HEK293T (cell line): ENCODE measurements at regions not wholly inside any gene's neighbourhood (a gene's known extent, or its start where the extent isn't known, plus 50 kb on each side); places are given as distances from the start of the nearest gene placed in this dataset.
"Not testable (repeated sequence)": the region's sequence is repeated elsewhere in the genome, so short reads cannot be mapped to it uniquely, and the experiment has no call there.

Source experiments
- CTCF ChIA-PET: fragments of 350-600 bp; formaldehyde crosslinking; extraction: SDS; loops from one replicate; lab custom pipeline; 2021; ENCODE audit warnings: antibody characterized with exemption, inconsistent platforms; lab: Yijun Ruan, JAX
- POLR2A ChIA-PET: fragments of 350-600 bp; formaldehyde crosslinking; extraction: SDS; loops from one replicate; lab custom pipeline; 2020; ENCODE audit warnings: antibody characterized with exemption, inconsistent platforms; lab: Yijun Ruan, JAX
- DNase-seq: peaks from one replicate; pipeline ENCODE4 v3.0.0; 2012; ENCODE audit warnings: mixed read lengths; ENCODE audit errors: extremely low spot score
- ARNT ChIP-seq: fragments of 450-650 bp; IDR thresholded peaks from 2 replicates; pipeline ENCODE4 v1.6.1; 2017; ENCODE audit warnings: mild to moderate bottlenecking
- BHLHE40 ChIP-seq: fragments of 450-650 bp; IDR thresholded peaks from 2 replicates; pipeline ENCODE4 v1.6.1; 2016; ENCODE audit warnings: mild to moderate bottlenecking, moderate library complexity, borderline replicate concordance
- CTBP1 ChIP-seq: fragments of 450-650 bp; IDR thresholded peaks from 2 replicates; pipeline ENCODE4 v1.6.1; 2016; ENCODE audit warnings: borderline replicate concordance
- ELF4 ChIP-seq: fragments of 450-650 bp; IDR thresholded peaks from 2 replicates; pipeline ENCODE4 v1.6.1; 2017; ENCODE audit warnings: antibody characterized with exemption
- FOXA1 ChIP-seq: fragments of 450-650 bp; IDR thresholded peaks from 2 replicates; pipeline ENCODE4 v1.6.1; 2016; ENCODE audit warnings: mild to moderate bottlenecking
- FOXK2 ChIP-seq: fragments of 450-650 bp; IDR thresholded peaks from 2 replicates; pipeline ENCODE4 v1.6.1; 2016; ENCODE audit warnings: mild to moderate bottlenecking
- FOXM1 ChIP-seq: fragments of 450-650 bp; IDR thresholded peaks from 2 replicates; pipeline ENCODE4 v1.6.1; 2017; ENCODE audit warnings: mild to moderate bottlenecking, borderline replicate concordance
- HDGF ChIP-seq: fragments of 450-650 bp; IDR thresholded peaks from 2 replicates; pipeline ENCODE4 v1.6.1; 2017; ENCODE audit warnings: antibody characterized with exemption, borderline replicate concordance
- L3MBTL2 ChIP-seq: fragments of 450-650 bp; conservative IDR thresholded peaks from 2 replicates; pipeline ENCODE4 v1.6.1; 2016; ENCODE audit warnings: mild to moderate bottlenecking
- LEF1 ChIP-seq: fragments of 450-650 bp; IDR thresholded peaks from 2 replicates; pipeline ENCODE4 v1.6.1; 2017; ENCODE audit warnings: mild to moderate bottlenecking, borderline replicate concordance
- NFRKB ChIP-seq: fragments of 450-650 bp; IDR thresholded peaks from 2 replicates; pipeline ENCODE4 v1.6.1; 2016; ENCODE audit warnings: mild to moderate bottlenecking, moderate library complexity
- SP1 ChIP-seq: fragments of 450-650 bp; IDR thresholded peaks from 2 replicates; pipeline ENCODE4 v1.6.1; 2017
- SUZ12 ChIP-seq: fragments of 450-650 bp; IDR thresholded peaks from 2 replicates; pipeline ENCODE4 v1.6.1; 2016; ENCODE audit warnings: mild to moderate bottlenecking
- TARDBP ChIP-seq: fragments of 450-650 bp; IDR thresholded peaks from 2 replicates; pipeline ENCODE4 v1.6.1; 2016
- ZNF384 ChIP-seq: fragments of 450-650 bp; IDR thresholded peaks from 2 replicates; pipeline ENCODE4 v1.6.1; 2016
- TF ChIP-seq, protein P1 (sequence below): fragments of 450-650 bp; IDR thresholded peaks from 2 replicates; pipeline ENCODE4 v1.6.1; 2016

DNA sequence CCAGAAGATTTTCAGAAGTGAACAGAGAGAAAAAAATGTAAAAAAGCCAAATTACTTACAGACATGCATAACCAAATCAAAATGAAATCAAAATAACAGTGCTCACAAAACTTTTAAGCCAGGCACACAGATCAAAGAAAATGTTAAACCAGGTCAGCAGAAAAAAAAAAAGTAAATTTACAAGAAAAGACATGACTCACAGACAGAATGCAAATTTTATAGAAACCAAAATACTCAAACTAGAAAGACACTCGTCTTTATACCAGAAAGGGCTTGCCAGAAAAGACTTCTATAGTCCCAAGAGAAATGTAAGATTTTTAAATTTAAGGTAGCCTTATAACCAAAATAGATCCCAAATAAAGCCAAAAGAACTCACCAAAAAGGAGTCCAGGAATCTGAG lies 86.5 kb upstream of the COG2 start:
- DNase-seq, result no peak
- no peak for TF ChIP-seq BHLHE40
- no peak for TF ChIP-seq SUZ12
- TF ChIP-seq FOXA1, result no peak
- no peak for TF ChIP-seq SP1
- TF ChIP-seq HDGF, result no peak
- no peak for TF ChIP-seq CTBP1
- TF ChIP-seq, protein P1, sequence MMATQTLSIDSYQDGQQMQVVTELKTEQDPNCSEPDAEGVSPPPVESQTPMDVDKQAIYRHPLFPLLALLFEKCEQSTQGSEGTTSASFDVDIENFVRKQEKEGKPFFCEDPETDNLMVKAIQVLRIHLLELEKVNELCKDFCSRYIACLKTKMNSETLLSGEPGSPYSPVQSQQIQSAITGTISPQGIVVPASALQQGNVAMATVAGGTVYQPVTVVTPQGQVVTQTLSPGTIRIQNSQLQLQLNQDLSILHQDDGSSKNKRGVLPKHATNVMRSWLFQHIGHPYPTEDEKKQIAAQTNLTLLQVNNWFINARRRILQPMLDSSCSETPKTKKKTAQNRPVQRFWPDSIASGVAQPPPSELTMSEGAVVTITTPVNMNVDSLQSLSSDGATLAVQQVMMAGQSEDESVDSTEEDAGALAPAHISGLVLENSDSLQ, result no peak
- no peak for TF ChIP-seq FOXM1
- TF ChIP-seq ELF4, result no peak
- TF ChIP-seq FOXK2, result no peak
- no peak for TF ChIP-seq ZNF384
- no peak for TF ChIP-seq NFRKB
- TF ChIP-seq ARNT, result no peak
- ChIA-PET CTCF (no interaction called here), POLR2A (no interaction called here)

DNA sequence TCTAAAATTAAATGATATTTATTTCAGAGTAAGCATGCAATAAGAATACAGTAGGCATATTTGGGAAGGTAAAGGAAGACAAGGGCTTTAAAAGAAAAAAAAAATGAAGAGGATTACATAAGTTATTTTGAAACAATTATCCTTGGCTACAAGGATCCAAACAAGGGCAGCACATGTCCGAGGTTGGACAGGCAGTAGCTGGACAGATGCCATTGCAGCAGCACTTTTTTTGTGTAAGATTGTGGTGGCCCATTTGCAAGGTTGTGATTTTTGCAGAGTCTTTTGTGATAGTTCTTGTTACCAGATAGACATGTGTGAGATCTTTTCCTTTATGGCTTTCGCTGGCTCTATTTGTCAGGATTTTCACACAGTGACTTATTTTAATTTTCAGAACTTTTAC lies 89.4 kb upstream of the COG2 start:
- CTCF ChIA-PET, result no interaction called here
- DNase-seq, result no peak
- POLR2A ChIA-PET, result no interaction called here
- TF ChIP-seq TARDBP (no peak), FOXA1 (no peak)

DNA sequence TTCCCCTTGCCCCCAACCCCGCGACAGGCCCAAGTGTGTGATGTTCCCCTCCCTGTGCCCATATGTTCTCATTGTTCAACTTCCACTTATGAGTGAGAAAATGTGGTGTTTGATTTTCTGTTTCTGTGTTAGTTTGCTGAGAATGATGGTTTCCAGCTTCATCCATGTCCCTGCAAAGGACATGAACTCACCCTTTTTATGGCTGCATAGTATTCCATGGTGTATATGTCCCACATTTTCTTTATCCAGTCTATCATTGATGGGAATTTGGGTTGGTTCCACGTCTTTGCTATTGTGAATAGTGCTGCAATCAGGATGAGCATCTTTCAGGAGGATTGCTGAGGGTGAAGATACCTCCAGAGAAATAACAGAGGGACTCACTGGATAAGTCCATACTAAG lies 91.3 kb upstream of the COG2 start:
- POLR2A ChIA-PET, result not testable (repeated sequence)

DNA sequence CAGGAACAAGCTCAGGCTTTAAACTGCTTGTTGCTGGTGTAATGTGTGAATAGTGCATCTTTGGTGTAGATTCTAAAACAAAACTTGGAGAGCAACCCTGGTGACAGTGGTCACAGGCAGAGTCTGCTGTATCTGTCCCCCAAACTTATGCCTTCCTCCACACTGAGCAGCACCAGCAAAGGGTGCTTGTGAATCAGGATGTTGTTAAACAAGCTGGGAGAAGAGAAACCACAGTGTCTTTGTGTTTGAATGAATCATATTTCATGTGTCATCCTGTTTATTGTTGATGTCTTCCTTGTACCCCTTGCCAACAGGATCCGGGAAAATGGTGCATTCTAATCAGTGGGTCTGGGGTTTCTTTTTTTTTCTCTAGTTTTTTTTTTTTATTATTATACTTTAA lies 91.9 kb upstream of the COG2 start:
- TF ChIP-seq NFRKB (no peak), ARNT (no peak), FOXK2 (no peak), LEF1 (no peak), FOXM1 (no peak), SUZ12 (no peak), HDGF (no peak), FOXA1 (no peak), L3MBTL2 (no peak)
- TF ChIP-seq, protein P1, result no peak
- DNase-seq, result no peak
- POLR2A ChIA-PET, result no interaction called here
- CTCF ChIA-PET, result interaction anchor here (0.8 kb wide), 1 partner anchor 273 kb away, joined by 3 read pairs; no protein-coding TSS in a partner anchor

More for the DNA sequence above, 91.3 kb upstream of the COG2 start:
- DNase-seq, result not testable (repeated sequence)
- CTCF ChIA-PET, result interaction anchor here (0.8 kb wide), 1 partner anchor 274 kb away, joined by 3 read pairs; no protein-coding TSS in a partner anchor

DNA sequence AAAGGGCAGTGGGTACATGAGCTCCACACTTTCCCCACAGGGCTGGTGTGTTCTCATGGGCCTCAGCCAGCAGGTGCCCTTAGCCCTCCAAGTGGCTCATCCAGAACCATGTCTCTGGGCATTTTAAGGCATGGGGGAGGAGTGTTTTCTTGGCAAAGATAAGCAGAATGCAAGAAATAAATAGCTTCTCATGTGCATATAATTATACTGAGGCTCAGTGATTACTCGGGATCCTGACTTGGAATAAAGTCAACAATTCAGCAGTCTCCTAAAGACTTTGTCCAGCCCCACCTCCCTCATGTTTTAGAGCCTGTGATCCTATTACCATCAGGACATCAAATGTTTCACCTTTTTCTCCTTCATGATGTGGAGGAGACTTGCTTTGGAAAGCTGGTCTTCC lies 92.7 kb upstream of the COG2 start:
- TF ChIP-seq CTBP1 (no peak), SP1 (no peak), LEF1 (no peak), SUZ12 (no peak), FOXA1 (no peak)
- ChIA-PET CTCF (no interaction called here), POLR2A (no interaction called here)
- no peak for DNase-seq

DNA sequence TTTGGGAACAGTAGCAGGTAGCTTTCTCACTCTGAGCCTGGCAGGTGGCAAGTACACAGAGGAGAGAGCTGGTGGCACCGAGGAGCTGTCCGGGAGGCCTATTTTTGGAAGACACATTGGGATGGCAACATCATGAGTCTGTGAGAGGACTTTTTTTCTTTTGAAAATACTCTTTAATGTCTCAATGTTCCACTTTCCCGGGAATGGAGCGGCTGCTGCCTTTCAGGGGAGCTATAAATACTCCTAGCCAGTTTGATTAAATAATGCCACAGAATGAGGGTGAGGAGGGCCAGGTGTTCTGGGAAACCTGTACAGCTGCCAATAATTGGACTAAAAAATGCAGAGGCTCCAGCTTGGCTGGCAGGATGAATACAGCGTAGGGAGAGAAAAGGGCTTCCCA lies 93.3 kb upstream of the COG2 start:
- no peak for DNase-seq
- POLR2A ChIA-PET, result no interaction called here
- TF ChIP-seq SP1 (no peak), ZNF384 (no peak), BHLHE40 (no peak), CTBP1 (no peak), SUZ12 (no peak), ELF4 (no peak), FOXA1 (no peak), L3MBTL2 (no peak), LEF1 (no peak), FOXM1 (no peak), TARDBP (no peak), ARNT (no peak), NFRKB (no peak), FOXK2 (no peak), HDGF (no peak)
- TF ChIP-seq, protein P1, result no peak
- CTCF ChIA-PET, result no interaction called here

DNA sequence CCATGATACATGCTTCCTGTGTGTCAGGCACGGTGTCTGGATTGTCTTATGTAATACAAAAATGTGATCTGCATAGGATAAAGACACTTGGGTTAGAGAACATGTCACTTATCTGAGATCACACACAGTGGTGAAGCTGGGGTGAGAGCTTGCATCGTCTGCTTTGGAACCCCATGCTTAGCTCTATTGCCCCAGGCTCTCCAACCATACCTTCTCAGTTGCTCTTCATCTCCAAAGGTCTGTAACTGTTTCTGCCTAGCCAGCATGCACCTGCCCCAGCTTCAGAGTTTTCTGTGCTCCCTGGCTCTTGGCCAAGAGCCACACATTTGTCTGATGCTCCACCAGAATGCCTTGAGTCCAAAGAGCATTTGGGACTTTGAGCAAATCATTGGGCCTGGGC lies 93.9 kb upstream of the COG2 start:
- TF ChIP-seq L3MBTL2, result no peak
- no peak for TF ChIP-seq BHLHE40
- TF ChIP-seq SUZ12, result no peak
- DNase-seq, result no peak
- ChIA-PET CTCF (no interaction called here), POLR2A (no interaction called here)

DNA sequence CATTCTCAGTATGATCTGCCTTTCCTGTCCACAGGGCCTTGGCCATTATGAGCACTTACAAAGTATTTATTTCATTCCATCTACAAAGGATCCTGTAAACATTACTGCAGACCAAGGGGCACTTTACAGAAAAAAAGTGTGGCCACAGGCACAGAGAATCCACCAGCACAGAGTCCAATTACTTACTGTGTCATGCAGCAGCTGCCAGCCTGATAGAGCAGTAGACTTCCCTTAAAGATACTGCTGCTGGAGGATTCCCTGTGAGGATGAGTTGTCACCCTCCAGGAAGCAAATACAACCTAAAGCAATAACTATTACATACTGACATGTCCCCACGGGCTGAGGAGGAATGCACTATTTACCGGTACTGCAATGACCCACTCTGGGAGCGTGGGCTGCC lies 97.1 kb upstream of the COG2 start:
- POLR2A ChIA-PET, result no interaction called here
- no peak for DNase-seq
- TF ChIP-seq, protein P1, result no peak
- no peak for TF ChIP-seq SUZ12
- CTCF ChIA-PET, result no interaction called here
